ENCODE measurements at regions not wholly inside any gene's neighbourhood (a gene's known extent, or its start where the extent isn't known, plus 50 kb on each side); places are given as distances from the start of the nearest gene placed in this dataset.
"Not testable (repeated sequence)": the region's sequence is repeated elsewhere in the genome, so short reads cannot be mapped to it uniquely, and the experiment has no call there.

DNA sequence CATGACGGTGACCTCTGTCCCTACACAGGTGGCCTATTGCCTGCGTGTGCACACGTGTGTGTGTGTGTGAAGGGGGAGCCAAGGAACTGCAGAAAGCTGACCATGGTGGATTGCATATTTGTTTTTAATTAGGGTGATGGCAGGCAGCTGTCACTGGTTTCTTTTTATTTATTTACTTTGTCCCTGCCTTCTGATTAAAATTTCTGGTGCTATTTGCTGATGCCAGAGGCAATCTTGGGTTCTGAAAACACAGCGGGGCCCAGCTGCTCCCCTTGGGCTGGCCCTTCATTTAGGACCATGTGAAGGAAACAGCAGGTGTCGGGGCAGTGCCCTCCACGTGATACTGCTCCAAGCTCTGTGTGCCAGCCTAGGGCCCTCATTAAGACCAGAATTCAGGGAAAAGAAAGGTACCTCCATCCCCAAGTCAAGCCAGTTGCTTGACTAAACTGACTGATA lies 71.3 kb upstream of the PODXL start:
- DNase-seq: no peak

- DNase-seq: no peak
Observed at GRCh38 chr7:131626643-131627042, 70.2 kb upstream of the PODXL start.

DNA sequence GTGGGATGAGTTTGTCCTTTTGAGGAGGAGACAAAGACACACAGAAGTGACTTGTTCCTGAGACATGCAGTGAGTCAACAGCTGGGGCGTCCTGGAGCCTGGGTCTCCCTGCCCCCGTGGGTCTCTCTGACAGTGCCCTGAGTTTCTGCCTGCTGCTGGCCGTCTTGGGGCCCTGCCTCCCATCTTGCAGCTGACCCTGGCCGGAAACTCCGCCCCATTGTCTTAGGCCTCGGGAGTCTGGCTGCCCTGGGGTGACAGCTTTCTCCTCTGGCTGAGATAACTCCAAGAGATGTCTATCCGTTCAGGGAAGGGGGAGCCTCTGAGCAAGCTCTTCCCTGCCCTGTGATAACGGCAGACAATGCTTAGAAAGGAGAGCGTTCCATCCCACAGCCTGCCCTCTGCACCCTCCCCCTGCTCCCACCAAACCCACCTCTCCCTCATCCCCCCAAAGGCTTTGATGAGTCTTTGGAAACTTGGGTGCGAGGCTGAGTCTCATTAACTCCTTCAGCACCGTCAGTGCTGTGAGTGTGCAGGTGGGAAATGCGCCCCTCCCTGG lies 69.5 kb upstream of the PODXL start:
- no peak for DNase-seq

DNA sequence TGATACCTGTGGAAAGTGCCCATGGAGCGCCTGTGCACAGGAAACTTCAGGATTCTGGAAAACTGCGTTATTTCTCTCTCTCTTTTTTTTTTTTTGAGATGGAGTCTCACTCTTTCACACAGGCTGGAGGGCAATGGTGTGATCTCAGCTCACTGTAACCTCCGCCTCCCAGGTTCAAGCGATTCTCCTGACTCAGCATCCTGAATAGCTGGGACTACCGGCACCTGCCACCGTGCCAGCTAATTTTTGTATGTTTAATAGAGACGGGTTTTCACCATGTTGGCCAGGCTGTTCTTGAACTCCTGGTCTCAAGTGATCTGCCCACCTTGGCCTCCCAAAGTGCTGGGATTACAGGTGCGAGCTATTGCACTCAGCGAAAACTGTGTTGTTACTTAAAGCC lies 68.9 kb upstream of the PODXL start:
- DNase-seq: not testable (repeated sequence)

GRCh38 chr7:131624536-131624935 lies 68.1 kb upstream of the PODXL start:
- DNase-seq: no peak

GRCh38 chr7:131623154-131623553 lies 66.7 kb upstream of the PODXL start:
- no peak for DNase-seq

DNA sequence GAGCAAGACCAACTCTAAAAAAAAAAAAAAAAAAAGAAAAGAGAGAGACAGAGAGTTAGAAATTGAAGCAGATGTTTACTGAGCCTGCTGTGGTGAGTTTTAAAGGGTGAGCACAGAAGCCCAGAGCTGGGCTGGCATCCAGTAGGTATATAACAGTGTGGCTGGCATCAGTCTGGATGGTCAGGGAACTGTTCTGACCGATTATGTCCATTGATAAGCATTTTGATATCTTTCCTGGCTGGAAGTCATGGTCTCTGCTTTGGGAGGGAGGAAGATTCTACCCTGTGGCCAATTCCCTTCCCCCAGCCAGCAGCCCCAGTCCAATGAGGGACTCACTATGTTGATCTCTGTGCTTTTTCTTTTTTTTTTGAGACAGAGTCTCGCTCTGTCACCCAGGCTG lies 65.2 kb upstream of the PODXL start:
- DNase-seq: no peak

- DNase-seq: no peak
Observed at GRCh38 chr7:131620673-131621609, 64.5 kb upstream of the PODXL start.

GRCh38 chr7:131619336-131620305 lies 63.2 kb upstream of the PODXL start:
- no peak for DNase-seq

GRCh38 chr7:131618391-131618790 lies 62.0 kb upstream of the PODXL start:
- DNase-seq: no peak

DNA sequence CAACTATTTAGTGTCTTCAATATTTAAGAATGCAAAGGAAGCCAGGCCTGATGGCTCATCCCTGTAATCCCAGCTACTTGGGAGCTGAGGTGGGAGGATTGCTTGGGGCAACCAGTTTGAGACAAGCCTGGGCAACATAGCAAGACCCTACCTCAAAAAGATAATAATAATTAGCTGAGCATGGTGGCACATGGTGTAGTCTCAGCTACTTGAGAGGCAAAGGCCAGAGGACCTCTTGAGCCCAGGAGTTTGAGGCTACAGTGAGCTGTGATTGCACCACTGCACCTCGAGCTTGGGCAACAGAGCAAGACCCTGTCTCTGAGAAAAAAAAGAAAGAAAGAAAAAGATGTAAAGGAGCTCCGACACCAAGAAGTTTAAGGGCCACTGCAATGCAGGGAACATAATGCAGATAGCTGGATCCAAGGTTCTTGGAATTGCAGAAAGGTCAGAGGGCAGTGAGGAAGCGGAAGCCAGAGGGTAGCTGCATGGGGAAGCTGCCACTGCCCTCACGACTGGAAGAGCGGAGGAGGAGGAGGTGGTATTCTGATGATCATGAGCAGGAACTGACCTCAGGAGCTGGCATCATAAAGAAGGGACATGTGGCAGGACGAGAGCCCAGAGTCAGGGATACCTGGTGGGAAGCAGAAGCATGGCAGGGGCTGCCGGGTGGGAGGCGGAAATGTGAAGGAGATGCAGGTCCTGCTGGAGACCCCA lies 60.2 kb upstream of the PODXL start:
- no peak for DNase-seq

DNA sequence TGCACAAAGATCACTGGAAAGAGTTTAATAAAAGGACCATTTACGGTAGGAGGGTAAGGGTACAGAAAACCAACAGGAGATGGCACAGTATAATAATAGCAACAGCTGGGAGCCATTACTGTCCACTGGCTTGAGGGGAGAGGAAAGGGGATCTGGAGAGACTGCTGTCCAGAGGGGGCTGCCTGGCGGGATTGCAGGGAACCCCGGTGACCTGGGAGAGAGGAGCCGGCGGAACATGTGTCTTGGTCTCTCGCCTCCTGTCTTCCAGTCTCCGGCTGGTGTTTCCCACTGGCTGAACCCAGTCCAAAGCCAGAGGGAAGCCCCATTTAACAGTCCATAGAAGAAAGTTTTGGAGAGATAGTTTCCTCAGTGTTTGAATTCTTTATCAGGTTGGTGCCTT lies 57.5 kb upstream of the PODXL start:
- no peak for DNase-seq

GRCh38 chr7:131610007-131610406 lies 53.6 kb upstream of the PODXL start:
- no peak for DNase-seq

- DNase-seq: no peak
Observed at GRCh38 chr7:131608116-131608500, 51.7 kb upstream of the PODXL start.

- DNase-seq: no peak
Observed at GRCh38 chr7:131607291-131608115, 51.1 kb upstream of the PODXL start.

DNA sequence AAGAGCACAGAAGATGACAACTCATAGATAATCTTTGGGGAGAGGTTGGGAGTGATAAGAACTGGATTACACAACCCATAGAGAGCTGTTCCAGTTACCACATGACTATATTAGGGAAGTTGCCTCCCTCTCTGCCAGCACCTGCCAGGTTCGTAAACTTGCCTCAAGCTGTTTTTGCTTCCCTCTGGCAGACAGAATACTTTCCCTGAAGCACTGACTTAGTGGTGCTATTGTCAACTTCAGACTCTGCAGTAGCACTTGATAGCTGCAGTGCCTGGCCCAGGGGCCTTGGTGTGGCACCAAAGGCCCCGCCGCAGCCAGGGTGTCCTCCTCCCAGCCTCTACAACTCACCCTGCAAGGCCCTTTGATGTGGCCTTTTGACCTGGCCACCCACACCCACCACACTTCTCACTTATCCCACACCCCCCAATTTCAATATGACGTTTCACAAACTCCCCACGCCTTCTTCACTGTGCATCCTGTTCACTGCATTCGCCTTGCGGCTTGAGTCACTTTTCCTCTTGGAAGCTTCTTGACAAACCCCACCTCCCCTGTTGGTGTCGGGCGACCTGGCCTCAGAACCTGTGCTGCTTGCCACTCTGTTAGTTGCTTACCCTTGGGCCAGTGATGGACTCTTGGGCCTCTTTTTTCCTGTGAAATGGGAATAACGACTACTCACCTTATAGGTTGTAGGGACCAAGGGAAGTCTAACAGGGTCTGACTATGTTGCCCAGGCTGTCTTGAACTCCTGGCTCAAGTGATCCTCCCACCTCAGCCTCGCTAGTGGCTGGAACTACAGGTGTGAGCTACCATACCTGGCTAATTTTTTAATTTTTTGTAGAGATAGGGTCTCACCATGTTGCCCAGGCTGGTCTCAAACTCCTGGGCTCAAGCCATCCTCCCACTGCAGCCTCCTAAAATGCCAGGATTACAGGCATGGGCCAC lies 50.2 kb upstream of the PODXL start:
- peak; percentile 44 for DNase-seq

Measured in NCI-H2107 (cell line).